ENCODE measurements at regions not wholly inside any gene's neighbourhood (a gene's known extent, or its start where the extent isn't known, plus 50 kb on each side); places are given as distances from the start of the nearest gene placed in this dataset.

GRCh38 chr10:106435081-106435480 lies 729.4 kb downstream of the SORCS1 start:
- no peak overlapping the region for H2AFZ ChIP-seq (ENCODE audit: low read length)
- no peak overlapping the region for H3K4me2 ChIP-seq (ENCODE audit: insufficient read depth, low read length)
- H3K27me3 ChIP-seq (ENCODE audit: insufficient read depth, low read length): no peaks in the 10 kb centered on the region
- no peaks in the 10 kb centered on the region for H3K4me1 ChIP-seq (ENCODE audit: insufficient read depth, low read length)
- TF ChIP-seq CTCF (IDR thresholded peaks at IDR 0.05; ENCODE audit: extremely low read depth, low read depth, low read length): no peak
- peaks cover 2% of the 10 kb centered on the region for H3K9me3 ChIP-seq (ENCODE audit: low read depth, low read length)
- DNase-seq (ENCODE audit: insufficient read length, low spot score, missing footprints): no peak
- H3K36me3 ChIP-seq (ENCODE audit: insufficient read depth, low read length): no peaks in the 10 kb centered on the region
- H3K4me3 ChIP-seq (ENCODE audit: insufficient read depth, low read length): no peak overlapping the region
- no peak overlapping the region for H3K27ac ChIP-seq (ENCODE audit: low read depth, low read length)
- H3K79me2 ChIP-seq (ENCODE audit: insufficient read depth, low read length): no peaks in the 10 kb centered on the region
- no peaks in the 10 kb centered on the region for H4K20me1 ChIP-seq (ENCODE audit: insufficient read depth, low read length)

DNA sequence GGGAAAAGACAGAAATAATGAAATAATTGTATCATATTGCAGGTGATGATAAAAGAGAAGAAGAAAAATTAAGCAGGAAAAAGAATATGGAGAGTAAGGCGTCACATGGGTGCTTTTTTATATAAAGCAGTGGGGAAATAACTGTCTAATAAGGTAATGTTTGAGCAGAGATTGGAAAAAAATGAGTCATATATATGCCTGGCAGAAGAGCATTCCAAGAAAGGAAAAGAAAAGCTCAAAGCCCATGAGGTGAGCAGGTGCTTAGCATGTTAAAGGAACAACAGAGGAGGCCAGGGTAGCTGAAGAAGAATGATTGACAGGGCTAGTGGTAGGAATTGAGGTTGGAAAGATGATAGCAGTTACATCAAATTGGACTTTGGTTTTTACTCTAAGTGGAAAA lies 739.5 kb downstream of the SORCS1 start:
- no peak for DNase-seq (ENCODE audit: insufficient read length, low spot score, missing footprints)
- H3K9me3 ChIP-seq (ENCODE audit: low read depth, low read length): no peaks in the 10 kb centered on the region
- no peak overlapping the region for H3K4me3 ChIP-seq (ENCODE audit: insufficient read depth, low read length)
- H3K27ac ChIP-seq (ENCODE audit: low read depth, low read length): no peak overlapping the region
- no peaks in the 10 kb centered on the region for H3K36me3 ChIP-seq (ENCODE audit: insufficient read depth, low read length)
- no peaks in the 10 kb centered on the region for H3K4me1 ChIP-seq (ENCODE audit: insufficient read depth, low read length)
- no peaks in the 10 kb centered on the region for H4K20me1 ChIP-seq (ENCODE audit: insufficient read depth, low read length)
- no peaks in the 10 kb centered on the region for H3K27me3 ChIP-seq (ENCODE audit: insufficient read depth, low read length)
- no peaks in the 10 kb centered on the region for H3K79me2 ChIP-seq (ENCODE audit: insufficient read depth, low read length)
- no peak overlapping the region for H3K4me2 ChIP-seq (ENCODE audit: insufficient read depth, low read length)
- no peak for TF ChIP-seq CTCF (IDR thresholded peaks at IDR 0.05; ENCODE audit: extremely low read depth, low read depth, low read length)
- no peak overlapping the region for H2AFZ ChIP-seq (ENCODE audit: low read length)

DNA sequence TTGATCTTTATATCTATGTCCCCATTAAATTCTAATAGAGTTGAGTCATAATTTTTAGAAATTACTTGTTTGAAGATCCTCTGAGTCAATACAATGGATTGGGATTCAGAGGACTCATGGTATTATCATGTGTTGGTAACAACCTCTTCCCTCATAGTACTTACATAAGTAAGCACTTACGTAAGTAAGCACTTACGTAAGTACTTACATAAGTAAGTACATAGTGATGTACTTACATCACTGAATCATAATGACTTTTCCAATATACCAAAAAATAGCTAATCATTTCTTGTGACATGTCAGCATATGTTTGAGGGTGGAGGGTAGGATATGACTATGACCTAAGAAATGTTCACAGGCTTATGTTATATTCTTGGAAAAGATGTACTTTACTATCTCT lies 740.5 kb downstream of the SORCS1 start:
- no peaks in the 10 kb centered on the region for H3K79me2 ChIP-seq (ENCODE audit: insufficient read depth, low read length)
- no peak overlapping the region for H3K4me3 ChIP-seq (ENCODE audit: insufficient read depth, low read length)
- no peaks in the 10 kb centered on the region for H3K9me3 ChIP-seq (ENCODE audit: low read depth, low read length)
- no peak overlapping the region for H3K4me2 ChIP-seq (ENCODE audit: insufficient read depth, low read length)
- no peak for TF ChIP-seq CTCF (IDR thresholded peaks at IDR 0.05; ENCODE audit: extremely low read depth, low read depth, low read length)
- H4K20me1 ChIP-seq (ENCODE audit: insufficient read depth, low read length): no peaks in the 10 kb centered on the region
- H3K27ac ChIP-seq (ENCODE audit: low read depth, low read length): no peak overlapping the region
- no peak for DNase-seq (ENCODE audit: insufficient read length, low spot score, missing footprints)
- H3K27me3 ChIP-seq (ENCODE audit: insufficient read depth, low read length): no peaks in the 10 kb centered on the region
- no peaks in the 10 kb centered on the region for H3K4me1 ChIP-seq (ENCODE audit: insufficient read depth, low read length)
- no peak overlapping the region for H2AFZ ChIP-seq (ENCODE audit: low read length)
- no peaks in the 10 kb centered on the region for H3K36me3 ChIP-seq (ENCODE audit: insufficient read depth, low read length)

- H3K27ac ChIP-seq (ENCODE audit: low read depth, low read length): no peak overlapping the region
- no peaks in the 10 kb centered on the region for H3K79me2 ChIP-seq (ENCODE audit: insufficient read depth, low read length)
- no peaks in the 10 kb centered on the region for H4K20me1 ChIP-seq (ENCODE audit: insufficient read depth, low read length)
- no peak for DNase-seq (ENCODE audit: insufficient read length, low spot score, missing footprints)
- H3K36me3 ChIP-seq (ENCODE audit: insufficient read depth, low read length): no peaks in the 10 kb centered on the region
- H3K27me3 ChIP-seq (ENCODE audit: insufficient read depth, low read length): no peaks in the 10 kb centered on the region
- no peak overlapping the region for H3K4me2 ChIP-seq (ENCODE audit: insufficient read depth, low read length)
- H2AFZ ChIP-seq (ENCODE audit: low read length): no peak overlapping the region
- H3K9me3 ChIP-seq (ENCODE audit: low read depth, low read length): no peaks in the 10 kb centered on the region
- no peaks in the 10 kb centered on the region for H3K4me1 ChIP-seq (ENCODE audit: insufficient read depth, low read length)
- no peak overlapping the region for H3K4me3 ChIP-seq (ENCODE audit: insufficient read depth, low read length)
- no peak for TF ChIP-seq CTCF (IDR thresholded peaks at IDR 0.05; ENCODE audit: extremely low read depth, low read depth, low read length)
These were observed 754.2 kb downstream of the SORCS1 start for GRCh38 chr10:106410331-106410730.
